ENCODE measurements at regions not wholly inside any gene's neighbourhood (a gene's known extent, or its start where the extent isn't known, plus 50 kb on each side); places are given as distances from the start of the nearest gene placed in this dataset.
"Not testable (repeated sequence)": the region's sequence is repeated elsewhere in the genome, so short reads cannot be mapped to it uniquely, and the experiment has no call there.

DNA sequence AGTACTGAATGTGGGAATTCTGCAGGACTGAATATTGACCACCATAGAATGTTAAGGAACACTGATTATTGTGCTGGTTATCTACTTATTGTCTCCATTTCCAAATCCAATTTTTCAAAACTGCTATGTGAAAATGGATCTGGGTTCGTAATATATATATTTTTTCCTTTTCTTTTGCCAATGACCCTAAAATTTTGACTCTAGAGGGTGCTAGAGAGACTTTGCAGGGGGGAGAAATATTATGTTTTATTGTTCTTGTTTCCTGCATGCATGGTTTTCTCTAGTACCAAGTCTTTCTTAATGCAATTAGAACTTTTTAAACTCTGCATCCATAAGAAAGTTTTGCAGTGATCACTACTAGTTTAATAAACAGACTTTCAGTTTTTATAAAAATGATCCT is 1256.9 kb downstream of the BRINP3 start:
- no peak overlapping the region for H3K4me2 ChIP-seq (ENCODE audit: insufficient read depth, low read length)
- H2AFZ ChIP-seq (ENCODE audit: low read depth, low read length), result no peak overlapping the region
- H3K4me1 ChIP-seq (ENCODE audit: insufficient read depth, low read length), result no peaks in the 10 kb centered on the region
- no peaks in the 10 kb centered on the region for H3K9me3 ChIP-seq (ENCODE audit: insufficient read depth, low read length, severe bottlenecking)
- no peaks in the 10 kb centered on the region for H3K36me3 ChIP-seq (ENCODE audit: insufficient read depth, low read length)
- no peak for ATAC-seq (ENCODE audit: insufficient read depth, low read depth)
- H3K9ac ChIP-seq (ENCODE audit: low read depth, low read length), result no peak overlapping the region
- no peaks in the 10 kb centered on the region for H4K20me1 ChIP-seq (ENCODE audit: insufficient read depth, low read length)
- H3K79me2 ChIP-seq (ENCODE audit: insufficient read depth, low read length), result no peaks in the 10 kb centered on the region
- no peak overlapping the region for H3K4me3 ChIP-seq (ENCODE audit: low read depth in 1 of 2, low read length in 2 of 2)
- TF ChIP-seq EZH2 (IDR thresholded peaks at IDR 0.05; ENCODE audit: borderline replicate concordance, low read depth, low read length, severe bottlenecking), result no peak
- TF ChIP-seq, protein P1, sequence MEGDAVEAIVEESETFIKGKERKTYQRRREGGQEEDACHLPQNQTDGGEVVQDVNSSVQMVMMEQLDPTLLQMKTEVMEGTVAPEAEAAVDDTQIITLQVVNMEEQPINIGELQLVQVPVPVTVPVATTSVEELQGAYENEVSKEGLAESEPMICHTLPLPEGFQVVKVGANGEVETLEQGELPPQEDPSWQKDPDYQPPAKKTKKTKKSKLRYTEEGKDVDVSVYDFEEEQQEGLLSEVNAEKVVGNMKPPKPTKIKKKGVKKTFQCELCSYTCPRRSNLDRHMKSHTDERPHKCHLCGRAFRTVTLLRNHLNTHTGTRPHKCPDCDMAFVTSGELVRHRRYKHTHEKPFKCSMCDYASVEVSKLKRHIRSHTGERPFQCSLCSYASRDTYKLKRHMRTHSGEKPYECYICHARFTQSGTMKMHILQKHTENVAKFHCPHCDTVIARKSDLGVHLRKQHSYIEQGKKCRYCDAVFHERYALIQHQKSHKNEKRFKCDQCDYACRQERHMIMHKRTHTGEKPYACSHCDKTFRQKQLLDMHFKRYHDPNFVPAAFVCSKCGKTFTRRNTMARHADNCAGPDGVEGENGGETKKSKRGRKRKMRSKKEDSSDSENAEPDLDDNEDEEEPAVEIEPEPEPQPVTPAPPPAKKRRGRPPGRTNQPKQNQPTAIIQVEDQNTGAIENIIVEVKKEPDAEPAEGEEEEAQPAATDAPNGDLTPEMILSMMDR (IDR thresholded peaks at IDR 0.05; ENCODE audit: borderline replicate concordance, extremely low read depth, low read length, poor library complexity, severe bottlenecking), result no peak
- no peak overlapping the region for H3K27ac ChIP-seq (ENCODE audit: low read length)
- no peaks in the 10 kb centered on the region for H3K27me3 ChIP-seq (ENCODE audit: insufficient read depth, low read length, poor library complexity)
- no peak for DNase-seq

- not testable (repeated sequence) for H3K36me3 ChIP-seq (ENCODE audit: insufficient read depth, low read length); H3K9me3 ChIP-seq (ENCODE audit: insufficient read depth, low read length, severe bottlenecking); H3K27ac ChIP-seq (ENCODE audit: low read length); ATAC-seq (ENCODE audit: insufficient read depth, low read depth); H3K4me1 ChIP-seq (ENCODE audit: insufficient read depth, low read length); H4K20me1 ChIP-seq (ENCODE audit: insufficient read depth, low read length); H2AFZ ChIP-seq (ENCODE audit: low read depth, low read length); H3K9ac ChIP-seq (ENCODE audit: low read depth, low read length); DNase-seq; H3K79me2 ChIP-seq (ENCODE audit: insufficient read depth, low read length); H3K4me3 ChIP-seq (ENCODE audit: low read depth in 1 of 2, low read length in 2 of 2); H3K27me3 ChIP-seq (ENCODE audit: insufficient read depth, low read length, poor library complexity); H3K4me2 ChIP-seq (ENCODE audit: insufficient read depth, low read length)
These were observed 1251.9 kb downstream of the BRINP3 start for GRCh38 chr1:189225794-189226145.

DNA sequence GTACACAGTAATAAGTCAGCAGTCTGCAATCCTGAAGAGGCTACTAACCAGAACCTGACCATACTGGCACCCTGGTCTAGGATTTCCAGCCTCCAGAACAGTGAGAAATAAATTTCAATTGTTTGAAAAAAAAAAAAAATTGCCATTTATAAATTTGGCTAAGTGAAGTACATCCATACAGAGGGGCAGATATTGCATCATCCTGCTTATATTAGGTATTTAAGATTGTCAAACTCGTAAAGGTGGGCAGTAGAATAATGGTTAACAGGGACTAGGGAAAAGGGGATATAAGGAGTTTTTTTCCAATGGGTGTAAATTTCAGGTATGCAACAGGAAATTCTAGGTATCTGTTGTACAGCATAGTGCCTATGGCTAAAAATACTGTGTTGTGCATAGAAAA is 1250.9 kb downstream of the BRINP3 start:
- DNase-seq (no peak), ATAC-seq (ENCODE audit: insufficient read depth, low read depth) (no peak)
- no peak overlapping the region for H3K9ac ChIP-seq (ENCODE audit: low read depth, low read length)
- no peaks in the 10 kb centered on the region for H3K4me1 ChIP-seq (ENCODE audit: insufficient read depth, low read length)
- no peak overlapping the region for H3K27ac ChIP-seq (ENCODE audit: low read length)
- no peak overlapping the region for H2AFZ ChIP-seq (ENCODE audit: low read depth, low read length)
- no peak for TF ChIP-seq EZH2 (IDR thresholded peaks at IDR 0.05; ENCODE audit: borderline replicate concordance, low read depth, low read length, severe bottlenecking)
- TF ChIP-seq, protein P1 (IDR thresholded peaks at IDR 0.05; ENCODE audit: borderline replicate concordance, extremely low read depth, low read length, poor library complexity, severe bottlenecking), result no peak
- no peak overlapping the region for H3K4me3 ChIP-seq (ENCODE audit: low read depth in 1 of 2, low read length in 2 of 2)
- H3K9me3 ChIP-seq (ENCODE audit: insufficient read depth, low read length, severe bottlenecking), result no peaks in the 10 kb centered on the region
- H4K20me1 ChIP-seq (ENCODE audit: insufficient read depth, low read length), result no peaks in the 10 kb centered on the region
- no peak overlapping the region for H3K4me2 ChIP-seq (ENCODE audit: insufficient read depth, low read length)
- H3K36me3 ChIP-seq (ENCODE audit: insufficient read depth, low read length), result no peaks in the 10 kb centered on the region
- H3K79me2 ChIP-seq (ENCODE audit: insufficient read depth, low read length), result no peaks in the 10 kb centered on the region
- no peaks in the 10 kb centered on the region for H3K27me3 ChIP-seq (ENCODE audit: insufficient read depth, low read length, poor library complexity)

- H4K20me1 ChIP-seq (ENCODE audit: insufficient read depth, low read length), result no peaks in the 10 kb centered on the region
- no peak for TF ChIP-seq EZH2 (IDR thresholded peaks at IDR 0.05; ENCODE audit: borderline replicate concordance, low read depth, low read length, severe bottlenecking)
- TF ChIP-seq, protein P1 (IDR thresholded peaks at IDR 0.05; ENCODE audit: borderline replicate concordance, extremely low read depth, low read length, poor library complexity, severe bottlenecking), result no peak
- no peak overlapping the region for H3K27ac ChIP-seq (ENCODE audit: low read length)
- H2AFZ ChIP-seq (ENCODE audit: low read depth, low read length), result no peak overlapping the region
- H3K79me2 ChIP-seq (ENCODE audit: insufficient read depth, low read length), result no peaks in the 10 kb centered on the region
- no peaks in the 10 kb centered on the region for H3K4me1 ChIP-seq (ENCODE audit: insufficient read depth, low read length)
- no peaks in the 10 kb centered on the region for H3K36me3 ChIP-seq (ENCODE audit: insufficient read depth, low read length)
- no peak overlapping the region for H3K9ac ChIP-seq (ENCODE audit: low read depth, low read length)
- DNase-seq (no peak), ATAC-seq (ENCODE audit: insufficient read depth, low read depth) (no peak)
- H3K9me3 ChIP-seq (ENCODE audit: insufficient read depth, low read length, severe bottlenecking), result no peaks in the 10 kb centered on the region
- no peak overlapping the region for H3K4me3 ChIP-seq (ENCODE audit: low read depth in 1 of 2, low read length in 2 of 2)
- H3K27me3 ChIP-seq (ENCODE audit: insufficient read depth, low read length, poor library complexity), result no peaks in the 10 kb centered on the region
- H3K4me2 ChIP-seq (ENCODE audit: insufficient read depth, low read length), result no peak overlapping the region
These were observed 1240.7 kb downstream of the BRINP3 start for GRCh38 chr1:189237008-189237407.
